GM23248 (cell line): ENCODE measurements at regions not wholly inside any gene's neighbourhood (a gene's known extent, or its start where the extent isn't known, plus 50 kb on each side); places are given as distances from the start of the nearest gene placed in this dataset.

Experiments
- DNase-seq: peaks from one replicate; pipeline ENCODE4 v3.0.0-alpha.2; 2015
- H2AFZ ChIP-seq: fragments of 200-600 bp; sonication (generic); 2 replicates; pipeline ENCODE4 v1.6.1; 2016; ENCODE audit warnings: antibody characterized with exemption
- H3F3A ChIP-seq: fragments of 200-600 bp; sonication (generic); 2 replicates; pipeline ENCODE4 v1.6.1; 2016; ENCODE audit warnings: mild to moderate bottlenecking, antibody characterized with exemption, mixed run types; ENCODE audit not compliant: insufficient read depth
- H3K27ac ChIP-seq: fragments of 200-600 bp; sonication (generic); 2 replicates; pipeline ENCODE4 v1.5.1; 2016; ENCODE audit warnings: mild to moderate bottlenecking
- H3K27me3 ChIP-seq: fragments of 200-600 bp; sonication (generic); replicated peaks from 2 replicates; pipeline ENCODE4 v1.6.1; 2016; ENCODE audit warnings: mild to moderate bottlenecking; ENCODE audit not compliant: insufficient read depth
- H3K36me3 ChIP-seq: fragments of 200-600 bp; sonication (generic); 2 replicates; pipeline ENCODE4 v1.6.1; 2016; ENCODE audit warnings: low read depth, mild to moderate bottlenecking
- H3K4me1 ChIP-seq: fragments of 200-600 bp; sonication (generic); 2 replicates; pipeline ENCODE4 v1.6.1; 2016; ENCODE audit warnings: mild to moderate bottlenecking; ENCODE audit not compliant: insufficient read depth
- H3K4me2 ChIP-seq: fragments of 200-600 bp; sonication (generic); one replicate; pipeline ENCODE4 v1.6.1; 2016; ENCODE audit warnings: mild to moderate bottlenecking; ENCODE audit not compliant: unreplicated experiment
- H3K4me3 ChIP-seq: fragments of 200-600 bp; sonication (generic); 2 replicates; pipeline ENCODE4 v1.5.1; 2016; ENCODE audit warnings: mild to moderate bottlenecking
- H3K79me2 ChIP-seq: fragments of 200-600 bp; sonication (generic); 2 replicates; pipeline ENCODE4 v1.6.1; 2016; ENCODE audit warnings: mild to moderate bottlenecking; ENCODE audit not compliant: insufficient read depth
- H3K9ac ChIP-seq: fragments of 200-600 bp; sonication (generic); 2 replicates; pipeline ENCODE4 v1.6.1; 2016; ENCODE audit warnings: mild to moderate bottlenecking
- H3K9me2 ChIP-seq: fragments of 200-600 bp; sonication (generic); 2 replicates; pipeline ENCODE4 v1.6.1; 2016; ENCODE audit warnings: mixed run types, mild to moderate bottlenecking, moderate library complexity; ENCODE audit not compliant: insufficient read depth
- H3K9me3 ChIP-seq: fragments of 200-600 bp; sonication (generic); one replicate; pipeline ENCODE4 v1.6.1; 2017; ENCODE audit warnings: low read depth
- H4K20me1 ChIP-seq: fragments of 200-600 bp; sonication (generic); 2 replicates; pipeline ENCODE4 v1.6.0; 2016; ENCODE audit not compliant: insufficient read depth
- EZH2 ChIP-seq: fragments of 200-600 bp; sonication (generic); IDR thresholded peaks from 2 replicates; pipeline ENCODE4 v1.6.1; 2018; ENCODE audit warnings: antibody characterized with exemption, mild to moderate bottlenecking; ENCODE audit not compliant: insufficient read depth, poor library complexity, severe bottlenecking
- EZH2phosphoT487 ChIP-seq: fragments of 200-600 bp; sonication (generic); IDR thresholded peaks from 2 replicates; pipeline ENCODE4 v1.6.1; 2018; ENCODE audit warnings: antibody characterized with exemption, moderate library complexity, mild to moderate bottlenecking, low read depth; ENCODE audit not compliant: insufficient read depth
- WGBS, 2 experiments: methylation state at CpG; one replicate each; pipeline ENCODE4 v1.1.6; 2015 to 2017; ENCODE audit warnings: low lambda C conversion rate in 2 of 2, low coverage in 1 of 2; ENCODE audit errors: missing lambda C conversion rate in 2 of 2; 5-methylcytosine and 5-hydroxymethylcytosine counted together
- in situ Hi-C: fragments of 300-500 bp; cut with MboI; formaldehyde crosslinking; loops from 2 replicates; pipeline ENCODE4 v1.15.0; 2020

DNA sequence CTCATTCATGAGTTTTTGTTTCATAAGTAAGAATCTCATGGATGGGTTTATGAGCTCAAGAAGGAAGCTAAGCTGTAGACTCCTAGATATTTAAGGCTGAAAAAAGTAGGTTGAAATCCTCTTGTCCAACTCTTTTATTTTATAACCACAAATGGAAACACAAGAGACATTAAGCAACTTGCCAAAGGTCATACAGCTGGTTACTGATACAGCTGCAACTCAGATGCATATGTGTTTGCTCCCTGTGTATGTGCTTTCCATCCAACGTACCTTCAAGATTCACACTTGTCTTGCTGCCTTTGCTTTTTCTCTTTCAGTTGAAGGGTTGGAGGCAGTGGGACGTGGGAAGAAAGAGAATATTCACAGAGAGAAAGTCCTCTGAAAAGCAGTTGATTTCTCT lies 153.5 kb upstream of the STMND1 start:
- Histone ChIP-seq H3K79me2 (no peaks in the 10 kb centered on the region), H2AFZ (peak overlapping the region; percentile 7; the same call in 1 of the 2 replicates), H3K9me2 (no peaks in the 10 kb centered on the region; the same call in 1 of the 2 replicates), H3K4me1 (peaks cover 43% of the 10 kb centered on the region), H3F3A (peaks cover 51% of the 10 kb centered on the region), H3K9me3 (no peaks in the 10 kb centered on the region), H3K9ac (peak overlapping the region; percentile 74), H3K27me3 (no peaks in the 10 kb centered on the region), H4K20me1 (no peaks in the 10 kb centered on the region; the same call in 1 of the 2 replicates), H3K36me3 (no peaks in the 10 kb centered on the region), H3K27ac (peak overlapping the region; percentile 98), H3K4me2 (peak overlapping the region; percentile 88), H3K4me3 (peak overlapping the region; percentile 38)
- in situ Hi-C loops, result no loop called here
- no peak for TF ChIP-seq EZH2
- no peak for TF ChIP-seq EZH2phosphoT487
- 86 to 94% methylated on average over 2 of the region's 2 CpGs for WGBS, 2 experiments
- DNase-seq, result peak; percentile 31

DNA sequence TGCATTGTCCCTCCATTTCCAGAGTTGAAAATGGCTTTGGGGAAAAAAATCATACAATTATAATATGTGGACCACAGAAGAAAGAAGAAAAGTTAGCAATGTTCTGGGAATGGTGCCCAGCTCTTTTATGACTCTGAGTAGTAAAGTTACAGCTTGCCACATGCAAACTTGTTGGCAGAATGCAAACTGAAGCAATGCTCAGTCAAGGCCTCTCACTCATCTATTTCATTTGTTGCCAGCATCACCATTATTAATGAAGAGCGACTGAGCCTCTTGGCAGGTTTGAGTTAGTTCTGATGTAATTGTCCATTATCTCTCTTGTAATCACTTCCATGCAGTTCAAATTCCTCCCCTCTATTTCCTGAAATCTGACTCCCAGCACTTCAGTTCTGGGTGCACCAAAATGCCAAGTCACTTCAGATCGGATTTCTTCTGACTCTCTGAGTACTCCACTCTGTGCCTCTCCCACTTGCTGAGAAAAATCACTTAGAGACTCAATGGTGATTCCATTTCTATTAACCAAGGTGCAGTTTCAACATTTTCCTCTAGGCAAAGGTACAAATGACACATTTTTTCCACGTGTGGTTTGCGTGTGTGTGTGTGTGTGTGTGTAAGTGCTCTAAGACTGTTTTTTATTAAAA lies 154.4 kb upstream of the STMND1 start:
- Histone ChIP-seq H3K79me2 (no peaks in the 10 kb centered on the region), H2AFZ (peak overlapping the region; percentile 7; the same call in 1 of the 2 replicates), H3K4me1 (peaks cover 43% of the 10 kb centered on the region), H3K4me3 (peak overlapping the region; percentile 38), H4K20me1 (no peaks in the 10 kb centered on the region), H3K9me3 (no peaks in the 10 kb centered on the region), H3K4me2 (peak overlapping the region; percentile 88), H3K9ac (peak overlapping the region; percentile 74), H3F3A (peaks cover 51% of the 10 kb centered on the region), H3K36me3 (no peaks in the 10 kb centered on the region), H3K27ac (peak overlapping the region; percentile 98), H3K9me2 (no peaks in the 10 kb centered on the region), H3K27me3 (no peaks in the 10 kb centered on the region)
- TF ChIP-seq EZH2phosphoT487 (peak; percentile 97), EZH2 (no peak)
- WGBS, 2 experiments, result 1 to 2% methylated on average over 4 of the region's 4 CpGs
- in situ Hi-C loops, result no loop called here
- peak; percentile 98 for DNase-seq

- 40 to 49% methylated on average over 3 of the region's 3 CpGs for WGBS, 2 experiments
- peak; percentile 62 for DNase-seq
These were observed 157.3 kb upstream of the STMND1 start for GRCh38 chr6:16944596-16944995.

GRCh38 chr6:16939839-16940238 lies 162.0 kb upstream of the STMND1 start:
- H3K9ac ChIP-seq, result no peak overlapping the region
- no peaks in the 10 kb centered on the region for H3K9me2 ChIP-seq
- in situ Hi-C loops, result no loop called here
- H3K9me3 ChIP-seq, result no peaks in the 10 kb centered on the region
- no peaks in the 10 kb centered on the region for H4K20me1 ChIP-seq
- H3K79me2 ChIP-seq, result no peaks in the 10 kb centered on the region
- no peaks in the 10 kb centered on the region for H3K4me1 ChIP-seq
- WGBS, 2 experiments, result 61 to 67% methylated on average over 5 of the region's 5 CpGs
- H3K36me3 ChIP-seq, result no peaks in the 10 kb centered on the region
- no peak overlapping the region for H3K4me2 ChIP-seq
- DNase-seq, result no peak
- H3K4me3 ChIP-seq, result no peak overlapping the region
- H3K27ac ChIP-seq, result no peak overlapping the region
- TF ChIP-seq EZH2phosphoT487, result no peak
- no peak for TF ChIP-seq EZH2
- H2AFZ ChIP-seq, result no peak overlapping the region
- peaks cover 13% of the 10 kb centered on the region for H3F3A ChIP-seq
- no peaks in the 10 kb centered on the region for H3K27me3 ChIP-seq

More at GRCh38 chr6:16944596-16944995, 157.3 kb upstream of the STMND1 start:
- no peaks in the 10 kb centered on the region for H3K9me2 ChIP-seq
- H3K27ac ChIP-seq, result no peak overlapping the region
- no peak overlapping the region for H3K9ac ChIP-seq
- no peak for TF ChIP-seq EZH2phosphoT487
- no peaks in the 10 kb centered on the region for H3K36me3 ChIP-seq
- H2AFZ ChIP-seq, result no peak overlapping the region
- no peaks in the 10 kb centered on the region for H3K27me3 ChIP-seq
- peaks cover 40% of the 10 kb centered on the region for H3F3A ChIP-seq
- no peaks in the 10 kb centered on the region for H3K9me3 ChIP-seq
- no peaks in the 10 kb centered on the region for H4K20me1 ChIP-seq
- in situ Hi-C loops, result no loop called here
- H3K79me2 ChIP-seq, result no peaks in the 10 kb centered on the region
- peaks cover 30% of the 10 kb centered on the region for H3K4me1 ChIP-seq
- H3K4me3 ChIP-seq, result no peak overlapping the region
- H3K4me2 ChIP-seq, result no peak overlapping the region
